ENCODE measurements at regions not wholly inside any gene's neighbourhood (a gene's known extent, or its start where the extent isn't known, plus 50 kb on each side); places are given as distances from the start of the nearest gene placed in this dataset.

DNA sequence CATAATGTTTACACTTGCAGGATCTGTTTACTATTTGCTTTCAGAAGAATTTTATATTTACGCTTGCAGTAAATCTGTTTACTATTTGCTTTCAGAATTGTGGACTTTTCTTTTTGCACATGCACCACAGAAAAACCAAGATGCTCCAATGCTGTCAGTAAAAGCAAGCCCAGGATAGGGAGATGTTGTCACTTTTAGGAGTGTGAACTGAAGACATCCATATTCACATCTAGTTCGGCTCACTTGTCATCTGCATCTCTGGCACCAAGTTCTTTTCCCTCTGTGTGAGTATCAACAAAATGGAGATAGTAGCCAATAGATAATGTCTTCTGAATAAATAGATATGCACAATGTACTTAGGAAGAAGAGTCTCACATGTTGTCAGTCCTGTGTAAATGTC, 109.3 kb upstream of the MXRA5 start:
- Histone ChIP-seq H3K9me3 (no peaks in the 10 kb centered on the region), H3K4me3 (no peak overlapping the region), H3K4me1 (no peaks in the 10 kb centered on the region), H3K36me3 (no peaks in the 10 kb centered on the region), H3K27me3 (no peaks in the 10 kb centered on the region), H3K9ac (ENCODE audit: low read depth in 2 of 2, low read length in 2 of 2) (no peak overlapping the region), H3K27ac (no peak overlapping the region)
- TF ChIP-seq, protein P1, sequence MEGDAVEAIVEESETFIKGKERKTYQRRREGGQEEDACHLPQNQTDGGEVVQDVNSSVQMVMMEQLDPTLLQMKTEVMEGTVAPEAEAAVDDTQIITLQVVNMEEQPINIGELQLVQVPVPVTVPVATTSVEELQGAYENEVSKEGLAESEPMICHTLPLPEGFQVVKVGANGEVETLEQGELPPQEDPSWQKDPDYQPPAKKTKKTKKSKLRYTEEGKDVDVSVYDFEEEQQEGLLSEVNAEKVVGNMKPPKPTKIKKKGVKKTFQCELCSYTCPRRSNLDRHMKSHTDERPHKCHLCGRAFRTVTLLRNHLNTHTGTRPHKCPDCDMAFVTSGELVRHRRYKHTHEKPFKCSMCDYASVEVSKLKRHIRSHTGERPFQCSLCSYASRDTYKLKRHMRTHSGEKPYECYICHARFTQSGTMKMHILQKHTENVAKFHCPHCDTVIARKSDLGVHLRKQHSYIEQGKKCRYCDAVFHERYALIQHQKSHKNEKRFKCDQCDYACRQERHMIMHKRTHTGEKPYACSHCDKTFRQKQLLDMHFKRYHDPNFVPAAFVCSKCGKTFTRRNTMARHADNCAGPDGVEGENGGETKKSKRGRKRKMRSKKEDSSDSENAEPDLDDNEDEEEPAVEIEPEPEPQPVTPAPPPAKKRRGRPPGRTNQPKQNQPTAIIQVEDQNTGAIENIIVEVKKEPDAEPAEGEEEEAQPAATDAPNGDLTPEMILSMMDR (IDR thresholded peaks at IDR 0.05) = no peak
- intact Hi-C loops (cut with DNase I) = no loop called here
- DNase-seq = no peak

DNA sequence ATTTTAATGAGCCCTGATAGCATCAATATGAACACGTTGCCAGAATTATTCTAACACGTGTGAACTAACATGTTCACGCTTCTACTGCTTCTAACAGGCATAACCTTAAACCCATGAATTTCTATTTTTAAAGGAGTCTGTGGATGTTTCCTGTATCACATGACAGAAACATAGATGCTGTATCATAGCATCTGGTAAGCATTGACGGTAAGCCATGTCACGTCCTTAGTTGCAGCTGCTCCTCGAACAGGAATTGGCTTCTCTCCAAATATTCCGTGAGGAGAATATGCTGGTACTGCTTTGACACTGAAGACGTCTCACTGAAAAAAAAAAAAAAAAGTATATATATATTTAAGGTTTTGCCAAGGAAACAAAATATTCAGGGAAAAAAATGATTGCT, 105.1 kb upstream of the MXRA5 start:
- H3K9me3 ChIP-seq = no peaks in the 10 kb centered on the region
- H3K27me3 ChIP-seq = no peaks in the 10 kb centered on the region
- intact Hi-C loops (cut with DNase I) = no loop called here
- H3K36me3 ChIP-seq = no peaks in the 10 kb centered on the region
- no peaks in the 10 kb centered on the region for H3K4me1 ChIP-seq
- TF ChIP-seq, protein P1 (IDR thresholded peaks at IDR 0.05) = no peak
- H3K9ac ChIP-seq (ENCODE audit: low read depth in 2 of 2, low read length in 2 of 2) = no peak overlapping the region
- no peak overlapping the region for H3K27ac ChIP-seq
- no peak for DNase-seq
- no peak overlapping the region for H3K4me3 ChIP-seq

DNA sequence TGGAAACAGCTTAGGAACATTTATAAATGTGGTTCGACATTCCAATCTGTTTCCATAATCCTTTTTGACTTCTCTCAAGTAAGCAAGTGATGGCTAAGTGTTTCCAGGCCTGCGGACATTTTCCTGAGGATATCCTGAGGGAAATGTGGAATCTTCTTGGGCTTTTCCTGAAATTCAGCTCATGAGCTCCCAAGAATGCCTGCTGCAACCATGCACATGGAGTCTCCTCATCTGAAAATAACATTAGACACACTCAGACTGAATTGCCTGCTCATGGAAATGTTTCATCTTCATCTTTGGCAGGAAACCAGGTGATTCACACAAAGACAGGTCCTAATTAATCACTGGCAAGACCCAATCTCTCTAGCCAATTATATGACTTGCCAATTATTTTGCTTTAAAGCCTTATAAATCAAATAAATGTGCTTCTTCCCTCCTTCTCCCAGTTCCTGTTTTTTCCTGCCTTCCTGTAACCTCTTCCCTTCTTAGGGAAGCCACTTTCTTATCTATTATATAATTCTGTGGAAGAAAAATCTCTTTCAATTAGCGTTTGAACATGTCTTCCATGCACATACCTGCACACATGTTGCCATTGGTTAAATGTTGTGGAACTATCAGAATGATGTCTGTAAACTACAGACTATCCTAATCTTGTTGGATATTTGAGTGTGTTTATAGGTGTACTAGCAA, 104.6 kb upstream of the MXRA5 start:
- H3K27me3 ChIP-seq = no peaks in the 10 kb centered on the region
- no peak overlapping the region for H3K27ac ChIP-seq
- no peaks in the 10 kb centered on the region for H3K9me3 ChIP-seq
- no peak overlapping the region for H3K4me3 ChIP-seq
- intact Hi-C loops (cut with DNase I) = no loop called here
- DNase-seq = no peak
- H3K9ac ChIP-seq (ENCODE audit: low read depth in 2 of 2, low read length in 2 of 2) = no peak overlapping the region
- no peaks in the 10 kb centered on the region for H3K4me1 ChIP-seq
- TF ChIP-seq, protein P1 (IDR thresholded peaks at IDR 0.05) = no peak
- no peaks in the 10 kb centered on the region for H3K36me3 ChIP-seq

DNA sequence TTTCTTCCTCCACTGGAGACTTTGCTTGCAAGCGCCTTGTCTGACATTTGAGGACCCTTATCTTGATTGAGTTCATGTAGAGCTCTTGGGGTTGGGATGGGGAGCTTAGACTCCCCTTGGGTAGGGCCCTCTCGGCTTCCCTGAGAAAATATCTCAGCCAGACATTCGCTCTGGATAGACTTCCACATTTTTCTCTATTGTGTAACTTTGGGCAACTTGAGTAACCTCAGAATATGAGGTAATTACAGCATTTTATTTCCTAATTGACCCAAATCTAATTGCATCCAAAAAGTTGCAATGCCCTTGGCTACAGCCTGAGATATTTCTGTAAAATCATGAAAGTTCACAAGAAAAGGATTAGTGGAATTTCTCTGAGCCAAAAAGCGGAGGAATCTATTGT, 102.8 kb upstream of the MXRA5 start:
- DNase-seq = no peak
- TF ChIP-seq, protein P1 (IDR thresholded peaks at IDR 0.05) = no peak
- no peak overlapping the region for H3K27ac ChIP-seq
- no peaks in the 10 kb centered on the region for H3K9me3 ChIP-seq
- H3K4me3 ChIP-seq = no peak overlapping the region
- H3K4me1 ChIP-seq = no peaks in the 10 kb centered on the region
- no peaks in the 10 kb centered on the region for H3K36me3 ChIP-seq
- intact Hi-C loops (cut with DNase I) = no loop called here
- H3K9ac ChIP-seq (ENCODE audit: low read depth in 2 of 2, low read length in 2 of 2) = no peak overlapping the region
- no peaks in the 10 kb centered on the region for H3K27me3 ChIP-seq

DNA sequence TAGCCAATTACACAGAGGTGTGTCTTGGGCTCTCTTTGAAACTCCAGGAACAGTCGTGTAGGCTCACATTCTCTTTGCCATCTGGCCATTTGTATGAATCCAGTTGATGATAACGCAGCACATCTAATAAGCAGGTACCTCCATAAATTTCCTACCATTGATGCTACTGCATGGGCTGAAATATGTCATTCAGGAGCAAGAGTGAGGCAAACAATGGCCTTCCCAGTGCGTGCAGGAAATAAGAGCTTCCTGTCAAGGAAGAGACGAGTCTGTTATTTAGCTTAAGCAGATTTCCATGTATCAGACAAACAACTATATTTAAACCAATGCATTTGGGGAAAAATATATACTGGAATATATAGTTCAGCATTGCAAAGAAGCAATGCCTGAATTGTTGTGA, 102.1 kb upstream of the MXRA5 start:
- Histone ChIP-seq H3K4me1 (no peaks in the 10 kb centered on the region), H3K9ac (ENCODE audit: low read depth in 2 of 2, low read length in 2 of 2) (no peak overlapping the region), H3K36me3 (no peaks in the 10 kb centered on the region), H3K27ac (no peak overlapping the region), H3K4me3 (no peak overlapping the region), H3K27me3 (no peaks in the 10 kb centered on the region), H3K9me3 (no peaks in the 10 kb centered on the region)
- intact Hi-C loops (cut with DNase I) = no loop called here
- no peak for DNase-seq
- TF ChIP-seq, protein P1 (IDR thresholded peaks at IDR 0.05) = no peak
